RWPE2 (cell line): ENCODE measurements at regions not wholly inside any gene's neighbourhood (a gene's known extent, or its start where the extent isn't known, plus 50 kb on each side); places are given as distances from the start of the nearest gene placed in this dataset.

Experiments
- ATAC-seq: fragments of 200-7000 bp; cut with Tn5 transposase; 3 replicates; pipeline ENCODE4 v1.9.1; 2021; ENCODE audit warnings: low read depth
- DNase-seq: peaks from one replicate; pipeline ENCODE4 v3.0.0-alpha.2; 2020; ENCODE audit warnings: low spot score
- H3K27ac ChIP-seq: fragments of 450-650 bp; 2 replicates; pipeline ENCODE4 v1.5.1; 2017; ENCODE audit warnings: mild to moderate bottlenecking; ENCODE audit not compliant: poor library complexity, severe bottlenecking
- H3K27me3 ChIP-seq: fragments of 250-450 bp; sonication (Bioruptor Pico); 2 replicates; pipeline ENCODE4 v1.5.1; 2021; ENCODE audit warnings: mild to moderate bottlenecking, moderate library complexity; ENCODE audit not compliant: insufficient read depth, poor library complexity, severe bottlenecking
- H3K36me3 ChIP-seq: fragments of 250-450 bp; sonication (Bioruptor Pico); 2 replicates; pipeline ENCODE4 v1.5.1; 2020; ENCODE audit warnings: low read depth, mild to moderate bottlenecking, moderate library complexity
- H3K4me1 ChIP-seq: fragments of 250-450 bp; sonication (Bioruptor Pico); 2 replicates; pipeline ENCODE4 v1.5.1; 2021; ENCODE audit warnings: mild to moderate bottlenecking, moderate library complexity; ENCODE audit not compliant: insufficient read depth, poor library complexity, severe bottlenecking
- H3K4me3 ChIP-seq: fragments of 250-450 bp; sonication (Bioruptor Pico); 2 replicates; pipeline ENCODE4 v1.5.1; 2021; ENCODE audit warnings: mild to moderate bottlenecking, moderate library complexity; ENCODE audit not compliant: severe bottlenecking
- H3K9me3 ChIP-seq: fragments of 250-450 bp; sonication (Bioruptor Pico); 2 replicates; pipeline ENCODE4 v1.5.1; 2021; ENCODE audit warnings: mild to moderate bottlenecking, moderate library complexity; ENCODE audit not compliant: severe bottlenecking
- TF ChIP-seq, protein P1 (sequence below): fragments of 450-650 bp; IDR thresholded peaks from one replicate; pipeline ENCODE4 v1.5.1; 2017; ENCODE audit warnings: mild to moderate bottlenecking, moderate library complexity; ENCODE audit not compliant: poor library complexity, severe bottlenecking

GRCh38 chr20:22929661-22930060 is 105.5 kb upstream of the SSTR4 start:
- Histone ChIP-seq H3K27ac (no peak overlapping the region), H3K4me3 (no peak overlapping the region), H3K4me1 (no peaks in the 10 kb centered on the region), H3K9me3 (no peaks in the 10 kb centered on the region), H3K36me3 (no peaks in the 10 kb centered on the region), H3K27me3 (no peaks in the 10 kb centered on the region)
- ATAC-seq (no peak), DNase-seq (no peak)
- TF ChIP-seq, protein P1, sequence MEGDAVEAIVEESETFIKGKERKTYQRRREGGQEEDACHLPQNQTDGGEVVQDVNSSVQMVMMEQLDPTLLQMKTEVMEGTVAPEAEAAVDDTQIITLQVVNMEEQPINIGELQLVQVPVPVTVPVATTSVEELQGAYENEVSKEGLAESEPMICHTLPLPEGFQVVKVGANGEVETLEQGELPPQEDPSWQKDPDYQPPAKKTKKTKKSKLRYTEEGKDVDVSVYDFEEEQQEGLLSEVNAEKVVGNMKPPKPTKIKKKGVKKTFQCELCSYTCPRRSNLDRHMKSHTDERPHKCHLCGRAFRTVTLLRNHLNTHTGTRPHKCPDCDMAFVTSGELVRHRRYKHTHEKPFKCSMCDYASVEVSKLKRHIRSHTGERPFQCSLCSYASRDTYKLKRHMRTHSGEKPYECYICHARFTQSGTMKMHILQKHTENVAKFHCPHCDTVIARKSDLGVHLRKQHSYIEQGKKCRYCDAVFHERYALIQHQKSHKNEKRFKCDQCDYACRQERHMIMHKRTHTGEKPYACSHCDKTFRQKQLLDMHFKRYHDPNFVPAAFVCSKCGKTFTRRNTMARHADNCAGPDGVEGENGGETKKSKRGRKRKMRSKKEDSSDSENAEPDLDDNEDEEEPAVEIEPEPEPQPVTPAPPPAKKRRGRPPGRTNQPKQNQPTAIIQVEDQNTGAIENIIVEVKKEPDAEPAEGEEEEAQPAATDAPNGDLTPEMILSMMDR = no peak

DNA sequence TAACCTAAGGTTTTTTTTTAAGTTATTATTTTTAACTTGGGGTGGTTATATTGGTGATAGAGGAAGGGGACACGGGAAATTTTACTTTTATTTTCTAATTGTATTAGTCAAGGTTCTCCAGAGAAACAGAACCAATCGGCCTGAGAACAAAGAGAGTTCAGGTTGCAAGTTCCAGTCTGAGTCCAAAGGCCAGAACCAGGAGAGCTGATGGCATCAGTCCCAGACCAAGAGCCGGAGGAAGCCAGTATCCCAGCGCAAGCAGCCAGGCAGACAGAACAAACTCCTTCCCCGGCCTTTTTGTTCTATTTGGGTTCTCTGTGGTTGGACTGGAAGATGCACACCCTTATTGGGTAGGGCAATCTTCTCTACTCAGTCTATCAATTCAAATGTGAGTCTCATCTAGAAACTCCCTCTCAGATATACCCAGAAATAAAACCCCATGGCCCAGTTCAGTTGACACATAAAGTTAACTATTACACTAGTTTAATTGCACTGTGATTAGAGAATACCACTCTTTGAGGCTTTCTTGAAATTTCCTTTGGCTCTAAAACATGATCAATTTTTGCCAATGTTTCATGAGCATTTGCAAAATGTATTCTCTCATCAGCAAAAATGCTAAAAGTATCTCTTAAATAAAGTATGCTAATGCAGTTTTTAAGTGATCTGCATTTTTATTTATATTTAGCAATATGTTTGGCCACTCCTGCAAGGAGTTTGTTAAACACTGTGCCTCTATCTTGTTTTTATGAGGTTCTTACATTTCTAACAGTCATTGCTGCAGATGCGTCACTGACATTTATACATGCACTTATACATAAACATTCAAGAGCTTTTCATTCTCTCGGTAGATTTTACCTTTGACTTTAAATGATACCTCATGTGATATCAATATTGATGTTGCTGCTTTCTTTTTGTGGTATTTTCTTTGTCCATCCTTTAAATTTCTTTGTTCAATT is 103.2 kb upstream of the SSTR4 start:
- ATAC-seq (no peak), DNase-seq (no peak)
- Histone ChIP-seq H3K27me3 (no peaks in the 10 kb centered on the region), H3K36me3 (no peaks in the 10 kb centered on the region), H3K4me3 (no peak overlapping the region), H3K4me1 (no peaks in the 10 kb centered on the region), H3K9me3 (no peaks in the 10 kb centered on the region), H3K27ac (no peak overlapping the region)
- TF ChIP-seq, protein P1 = no peak

GRCh38 chr20:22939181-22939580 is 95.9 kb upstream of the SSTR4 start:
- H3K27me3 ChIP-seq = no peaks in the 10 kb centered on the region
- ATAC-seq (no peak), DNase-seq (no peak)
- no peaks in the 10 kb centered on the region for H3K4me1 ChIP-seq
- H3K27ac ChIP-seq = no peak overlapping the region
- no peaks in the 10 kb centered on the region for H3K9me3 ChIP-seq
- TF ChIP-seq, protein P1 = no peak
- H3K4me3 ChIP-seq = no peak overlapping the region
- no peaks in the 10 kb centered on the region for H3K36me3 ChIP-seq

- no peaks in the 10 kb centered on the region for H3K4me1 ChIP-seq
- no peaks in the 10 kb centered on the region for H3K9me3 ChIP-seq
- no peaks in the 10 kb centered on the region for H3K36me3 ChIP-seq
- H3K27me3 ChIP-seq = no peaks in the 10 kb centered on the region
- no peak for DNase-seq
- ATAC-seq = no peak
- no peak overlapping the region for H3K4me3 ChIP-seq
- no peak overlapping the region for H3K27ac ChIP-seq
- TF ChIP-seq, protein P1 = no peak
These were observed 94.8 kb upstream of the SSTR4 start for GRCh38 chr20:22940350-22940749.

DNA sequence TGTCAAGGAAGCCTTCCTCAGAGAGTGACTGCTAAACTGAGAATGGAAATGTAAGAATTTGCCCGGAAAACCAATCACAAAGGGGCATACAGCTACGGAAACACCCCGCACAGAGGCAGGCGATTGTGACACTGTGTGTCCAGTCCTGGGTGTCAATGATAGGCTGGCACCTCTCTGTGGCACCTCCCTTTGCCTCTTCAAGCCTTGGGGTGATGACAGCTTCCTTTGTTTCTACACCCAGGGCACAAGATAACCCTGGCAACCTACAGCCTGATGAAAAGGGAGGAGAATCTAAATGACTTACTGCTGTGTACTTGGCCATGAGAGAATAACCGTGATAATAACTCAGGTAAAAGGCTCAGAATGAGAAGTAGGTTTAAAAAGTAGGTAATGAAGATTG is 93.6 kb upstream of the SSTR4 start:
- no peaks in the 10 kb centered on the region for H3K36me3 ChIP-seq
- TF ChIP-seq, protein P1 = no peak
- no peaks in the 10 kb centered on the region for H3K27me3 ChIP-seq
- H3K4me3 ChIP-seq = no peak overlapping the region
- no peaks in the 10 kb centered on the region for H3K4me1 ChIP-seq
- ATAC-seq = no peak
- DNase-seq = no peak
- no peaks in the 10 kb centered on the region for H3K9me3 ChIP-seq
- H3K27ac ChIP-seq = no peak overlapping the region
